HCT116 (cell line): ENCODE measurements at regions not wholly inside any gene's neighbourhood (a gene's known extent, or its start where the extent isn't known, plus 50 kb on each side); places are given as distances from the start of the nearest gene placed in this dataset.

Experiments used
- ATAC-seq: fragments of 200-7000 bp; cut with Tn5 transposase; 2 replicates; pipeline ENCODE4 v1.9.1; 2020; ENCODE audit warnings: mild to moderate bottlenecking, moderate library complexity
- BruUV-seq: library from RNA; stranded (reverse); fragments of 400-500 nt; replicated peaks from 2 replicates; lab custom pipeline; 2021; lab: Mats Ljungman, UMichigan
- CTCF ChIA-PET: fragments of 300-600 bp; sonication (Branson Sonifier 250); formaldehyde crosslinking; loops from one replicate; lab custom pipeline; 2021; ENCODE audit warnings: antibody characterized with exemption; lab: Charles Lee
- POLR2A ChIA-PET: fragments of 300-600, 350-600 bp; sonication (Branson Sonifier 250); formaldehyde crosslinking; loops from one replicate; lab custom pipeline; 2021; ENCODE audit warnings: antibody characterized with exemption; lab: Charles Lee
- RAD21 ChIA-PET, 2 experiments: fragments of 300-600 bp; sonication (Branson Sonifier 250); formaldehyde crosslinking; loops; one replicate each; lab custom pipeline; 2023; ENCODE audit warnings: low total read pairs in 2 of 2; ENCODE audit not compliant: uncharacterized antibody in 2 of 2, unreplicated experiment in 2 of 2, low non-redundant PET in 1 of 2; lab: Charles Lee
- DNase-seq: peaks from one replicate; pipeline ENCODE4 v3.0.0-alpha.2; 2010; ENCODE audit warnings: low read depth, low spot score
- H2AFZ ChIP-seq: fragments of 200-600 bp; shearing (Covaris generic), sonication (generic); 2 replicates; pipeline ENCODE4 v1.6.1; 2017; ENCODE audit warnings: low read depth, mixed run types, mixed read lengths, antibody characterized with exemption, low read length; ENCODE audit not compliant: poor library complexity, severe bottlenecking
- H3K27ac ChIP-seq: 2 replicates; pipeline ENCODE4 v1.5.1; 2012; ENCODE audit warnings: low read depth, low read length
- H3K27me3 ChIP-seq: fragments of 200-600 bp; sonication (generic); 2 replicates; pipeline ENCODE4 v1.6.1; 2016; ENCODE audit warnings: mixed run types, low read length, mixed read lengths; ENCODE audit not compliant: insufficient read depth
- H3K36me3 ChIP-seq, 2 experiments: fragments of 200-500 bp in 1 of 2; fragments of 200-600 bp in 1 of 2; sonication (Bioruptor generic) in 1 of 2; sonication (generic) in 1 of 2; 2 replicates each; pipeline versions ENCODE4 v1.5.1 to v1.6.1; 2014 to 2016; ENCODE audit warnings: low read length in 2 of 2, inconsistent platforms in 1 of 2, mixed read lengths in 1 of 2, mixed run types in 1 of 2; ENCODE audit not compliant: insufficient read depth in 2 of 2, control insufficient read depth in 1 of 2
- H3K4me1 ChIP-seq, 2 experiments: fragments of 200-600 bp in 1 of 2; sonication (generic) in 1 of 2; 2 replicates each; pipeline versions ENCODE4 v1.5.1 to v1.6.1; 2012 to 2017; ENCODE audit warnings: low read length in 2 of 2, inconsistent platforms in 1 of 2, mild to moderate bottlenecking in 1 of 2, mixed read lengths in 1 of 2, mixed run types in 1 of 2, moderate library complexity in 1 of 2; ENCODE audit not compliant: insufficient read depth in 2 of 2, control insufficient read depth in 1 of 2
- H3K4me2 ChIP-seq: fragments of 200-600 bp; sonication (generic); 2 replicates; pipeline ENCODE4 v1.6.1; 2017; ENCODE audit warnings: mixed run types, low read length, mixed read lengths
- H3K4me3 ChIP-seq, 2 experiments: fragments of 200-600 bp in 1 of 2; sonication (generic) in 1 of 2; replicated peaks in 1 of 2; 2 replicates each; pipeline ENCODE4 v1.5.1; 2011 to 2016; ENCODE audit warnings: low read length in 2 of 2, control low read depth in 1 of 2, low read depth in 1 of 2, mild to moderate bottlenecking in 1 of 2, mixed read lengths in 1 of 2, mixed run types in 1 of 2
- H3K79me2 ChIP-seq: fragments of 200-600 bp; sonication (generic); 2 replicates; pipeline ENCODE4 v1.6.1; 2017; ENCODE audit warnings: mild to moderate bottlenecking, mixed run types, low read length, moderate library complexity, mixed read lengths; ENCODE audit not compliant: insufficient read depth
- H3K9ac ChIP-seq: fragments of 200-600 bp; sonication (generic); 2 replicates; pipeline ENCODE4 v1.6.1; 2016; ENCODE audit warnings: low read length, mixed read lengths
- H3K9me2 ChIP-seq: fragments of 200-600 bp; sonication (generic), shearing (Covaris generic); 2 replicates; pipeline ENCODE4 v1.6.1; 2017; ENCODE audit warnings: mixed run types, mild to moderate bottlenecking, moderate library complexity; ENCODE audit not compliant: insufficient read depth
- H3K9me3 ChIP-seq, 2 experiments: fragments of 200-500 bp in 1 of 2; fragments of 200-600 bp in 1 of 2; sonication (Bioruptor generic) in 1 of 2; sonication (generic) in 1 of 2; 2 replicates each; pipeline ENCODE4 v1.6.1; 2014 to 2017; ENCODE audit warnings: low read length in 2 of 2, mixed read lengths in 2 of 2, inconsistent platforms in 1 of 2, low read depth in 1 of 2, mild to moderate bottlenecking in 1 of 2, mixed run types in 1 of 2, moderate library complexity in 1 of 2; ENCODE audit not compliant: control insufficient read depth in 1 of 2, insufficient read depth in 1 of 2
- H4K20me1 ChIP-seq: fragments of 200-600 bp; sonication (generic), shearing (Covaris generic); 2 replicates; pipeline ENCODE4 v1.6.1; 2017; ENCODE audit warnings: mixed run types, mild to moderate bottlenecking, moderate library complexity; ENCODE audit not compliant: insufficient read depth
- ATF3 ChIP-seq: IDR thresholded peaks from 2 replicates; pipeline ENCODE4 v1.6.1; 2012
- EGR1 ChIP-seq: IDR thresholded peaks from 2 replicates; pipeline ENCODE4 v1.6.1; 2012; ENCODE audit warnings: low read depth
- EZH2 ChIP-seq: fragments of 200-600 bp; sonication (generic); IDR thresholded peaks from 2 replicates; pipeline ENCODE4 v1.6.1; 2017; ENCODE audit warnings: antibody characterized with exemption, mixed run types
- EZH2phosphoT487 ChIP-seq: fragments of 200-600 bp; IDR thresholded peaks from 2 replicates; pipeline ENCODE4 v1.6.1; 2018; ENCODE audit warnings: antibody characterized with exemption, borderline replicate concordance
- FOSL1 ChIP-seq: IDR thresholded peaks from 2 replicates; pipeline ENCODE4 v1.6.1; 2012; ENCODE audit warnings: low read depth
- JUND ChIP-seq: IDR thresholded peaks from 2 replicates; pipeline ENCODE4 v1.6.1; 2012
- MAX ChIP-seq: IDR thresholded peaks from 2 replicates; pipeline ENCODE4 v1.6.1; 2012
- RAD21 ChIP-seq: IDR thresholded peaks from 2 replicates; pipeline ENCODE4 v1.6.1; 2012; ENCODE audit warnings: low read depth, mild to moderate bottlenecking
- SIN3A ChIP-seq: IDR thresholded peaks from 2 replicates; pipeline ENCODE4 v1.6.1; 2012; ENCODE audit warnings: low read depth
- intact Hi-C: fragments of 100-400 bp; cut with micrococcal nuclease; formaldehyde crosslinking; loops from 2 replicates; pipeline ENCODE4 v1.10.0; 2022
- TF ChIP-seq, protein P1 (sequence below): IDR thresholded peaks from 2 replicates; pipeline ENCODE4 v1.6.1; 2011; ENCODE audit warnings: mild to moderate bottlenecking, low read length, moderate library complexity; ENCODE audit not compliant: insufficient replicate concordance; ENCODE audit errors: extremely low read depth

GRCh38 chr18:40583671-40584070, 1371.4 kb upstream of the PIK3C3 start:
- Histone ChIP-seq H3K36me3 (no peaks in the 10 kb centered on the region), H3K4me2 (no peak overlapping the region), H4K20me1 (no peaks in the 10 kb centered on the region), H3K4me3 (no peak overlapping the region), H3K9ac (no peak overlapping the region), H3K27ac (no peak overlapping the region), H3K9me3 (peaks cover 0 to 13% of the 10 kb centered on the region in 2 experiments; a peak in 2 of 4 replicates), H3K79me2 (no peaks in the 10 kb centered on the region), H2AFZ (no peak overlapping the region), H3K27me3 (no peaks in the 10 kb centered on the region), H3K9me2 (no peaks in the 10 kb centered on the region), H3K4me1 (no peaks in the 10 kb centered on the region)
- CTCF ChIA-PET: no interaction called here
- no peak for DNase-seq
- BruUV-seq: no TSS peak
- intact Hi-C loops: no loop called here
- RAD21 ChIA-PET: no interaction called here
- POLR2A ChIA-PET: no interaction called here
- ATAC-seq: no peak
- TF ChIP-seq EZH2phosphoT487 (no peak), MAX (no peak), EGR1 (no peak), RAD21 (no peak), JUND (no peak), SIN3A (no peak), ATF3 (no peak), FOSL1 (no peak), EZH2 (no peak)
- TF ChIP-seq, protein P1, sequence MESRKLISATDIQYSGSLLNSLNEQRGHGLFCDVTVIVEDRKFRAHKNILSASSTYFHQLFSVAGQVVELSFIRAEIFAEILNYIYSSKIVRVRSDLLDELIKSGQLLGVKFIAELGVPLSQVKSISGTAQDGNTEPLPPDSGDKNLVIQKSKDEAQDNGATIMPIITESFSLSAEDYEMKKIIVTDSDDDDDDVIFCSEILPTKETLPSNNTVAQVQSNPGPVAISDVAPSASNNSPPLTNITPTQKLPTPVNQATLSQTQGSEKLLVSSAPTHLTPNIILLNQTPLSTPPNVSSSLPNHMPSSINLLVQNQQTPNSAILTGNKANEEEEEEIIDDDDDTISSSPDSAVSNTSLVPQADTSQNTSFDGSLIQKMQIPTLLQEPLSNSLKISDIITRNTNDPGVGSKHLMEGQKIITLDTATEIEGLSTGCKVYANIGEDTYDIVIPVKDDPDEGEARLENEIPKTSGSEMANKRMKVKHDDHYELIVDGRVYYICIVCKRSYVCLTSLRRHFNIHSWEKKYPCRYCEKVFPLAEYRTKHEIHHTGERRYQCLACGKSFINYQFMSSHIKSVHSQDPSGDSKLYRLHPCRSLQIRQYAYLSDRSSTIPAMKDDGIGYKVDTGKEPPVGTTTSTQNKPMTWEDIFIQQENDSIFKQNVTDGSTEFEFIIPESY: no peak
